T47D (cell line): ENCODE measurements at regions not wholly inside any gene's neighbourhood (a gene's known extent, or its start where the extent isn't known, plus 50 kb on each side); places are given as distances from the start of the nearest gene placed in this dataset.

Source experiments
- DNase-seq, 2 experiments: peaks; one replicate each; pipeline versions ENCODE4 v3.0.0 to v3.0.0-alpha.2; 2011 to 2012; ENCODE audit warnings: low read depth in 1 of 2, low spot score in 1 of 2
- JUND ChIP-seq: IDR thresholded peaks from 2 replicates; pipeline ENCODE4 v1.6.1; 2012; ENCODE audit warnings: low read depth
- in situ Hi-C: cut with HindIII; loops from 2 replicates; pipeline ENCODE4 v1.10.0; 2016; ENCODE audit warnings: low sequenced_read_pairs, low pct_unique_long_range_greater_than_20kb

DNA sequence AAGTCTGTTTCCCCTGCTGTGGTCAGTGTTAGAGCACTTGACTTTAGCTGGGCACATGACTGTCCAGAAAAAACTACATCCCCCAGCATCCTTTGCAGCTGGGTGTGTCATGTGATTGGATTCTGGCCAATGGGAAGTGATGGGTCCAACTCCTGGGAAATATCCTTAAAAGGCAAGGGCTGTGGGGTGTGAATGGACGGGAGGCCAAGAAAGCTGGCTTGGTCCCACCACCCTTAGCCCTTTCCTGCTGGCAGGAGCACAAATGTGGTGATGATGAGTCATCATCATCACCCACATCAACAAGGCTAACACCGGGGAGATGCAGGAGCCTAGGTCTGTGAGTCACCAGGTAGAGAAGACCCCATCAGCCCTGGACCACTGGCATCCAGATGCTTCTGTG, 341.7 kb downstream of the C16orf95 start:
- in situ Hi-C loops: no loop called here
- peak in 1 of 2 experiments; percentile 62 for DNase-seq
- no peak for TF ChIP-seq JUND

DNA sequence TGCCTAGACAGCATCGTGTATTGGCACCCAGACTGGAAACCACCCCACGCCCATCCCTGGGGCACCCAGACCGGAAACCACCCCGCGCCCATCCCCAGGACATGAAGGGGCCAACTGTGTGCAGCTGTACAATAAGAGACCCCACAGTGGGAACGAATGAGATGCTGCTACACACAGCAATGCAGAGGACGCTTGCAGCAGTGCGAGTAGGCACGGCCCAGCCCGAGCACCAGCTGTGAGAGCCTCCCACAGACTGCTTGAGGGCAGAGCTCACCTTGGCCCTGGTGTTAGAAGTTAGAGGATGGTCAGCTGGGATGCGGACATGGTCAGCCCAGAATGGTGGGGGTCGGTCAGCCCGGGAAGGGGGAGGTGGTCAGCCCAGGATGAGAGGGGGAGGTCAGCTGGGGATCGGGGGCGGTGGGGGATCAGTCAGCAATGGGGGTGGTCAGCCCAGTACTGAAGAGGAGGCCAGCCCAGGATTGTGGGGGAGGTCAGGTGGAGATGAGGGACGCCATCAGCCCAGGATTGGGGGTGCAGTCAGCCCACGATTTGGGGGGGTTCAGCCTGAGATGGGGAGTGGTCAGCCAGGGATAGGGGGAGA, 340.0 kb downstream of the C16orf95 start:
- no peak for DNase-seq
- in situ Hi-C loops: no loop called here

DNA sequence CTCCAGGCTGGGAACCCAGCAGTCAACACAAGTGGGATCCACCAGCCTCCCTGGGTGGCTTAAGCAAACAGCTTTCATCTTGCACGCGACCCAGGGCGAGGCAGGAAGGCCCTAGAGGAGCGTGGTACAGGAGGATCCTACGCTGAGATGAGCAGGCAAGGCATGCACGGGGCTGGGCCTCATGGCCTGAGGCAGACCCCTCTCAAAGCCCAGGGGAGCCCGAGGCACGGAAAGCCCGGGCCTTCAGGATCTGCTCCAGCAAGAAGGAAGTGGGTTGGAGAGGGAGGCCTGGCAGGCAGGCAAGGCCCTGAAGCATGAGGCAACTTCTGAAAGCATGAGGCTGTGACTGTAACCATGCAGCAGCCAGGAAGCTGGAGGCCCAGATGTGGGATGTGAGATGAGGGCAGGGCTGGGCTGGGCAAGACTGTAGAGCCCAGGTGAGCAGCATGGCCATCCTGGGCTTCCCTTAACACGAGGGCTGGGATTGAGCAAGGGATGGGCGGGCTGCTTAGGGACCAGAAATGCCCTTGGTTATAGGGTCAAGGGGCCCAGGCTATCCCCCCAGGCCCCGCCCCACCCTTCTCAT, 338.7 kb downstream of the C16orf95 start:
- in situ Hi-C loops: no loop called here
- no peak for DNase-seq

More for the DNA sequence above, 340.0 kb downstream of the C16orf95 start:
- TF ChIP-seq JUND: no peak

DNA sequence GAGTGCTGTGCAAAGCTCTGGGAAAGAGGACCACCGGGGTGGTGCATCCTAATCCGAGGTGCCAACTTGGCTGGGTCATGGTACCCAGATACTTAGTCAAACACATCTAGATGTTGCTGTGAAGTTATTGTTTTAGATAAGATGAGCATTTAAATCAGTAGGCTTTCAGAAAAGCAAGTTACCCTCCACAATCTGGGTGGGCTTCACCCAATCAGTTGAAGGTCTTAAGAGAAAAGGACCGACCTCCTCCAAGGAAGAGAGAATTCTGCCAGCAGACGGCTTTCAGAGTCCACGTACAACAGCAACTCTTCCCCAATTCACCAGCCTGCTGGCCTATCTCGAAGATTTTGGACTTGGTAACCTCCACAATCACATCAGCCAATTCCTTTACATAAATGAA, 338.1 kb downstream of the C16orf95 start:
- no peak for TF ChIP-seq JUND
- in situ Hi-C loops: no loop called here
- DNase-seq: no peak

More for the DNA sequence above, 338.7 kb downstream of the C16orf95 start:
- no peak for TF ChIP-seq JUND

DNA sequence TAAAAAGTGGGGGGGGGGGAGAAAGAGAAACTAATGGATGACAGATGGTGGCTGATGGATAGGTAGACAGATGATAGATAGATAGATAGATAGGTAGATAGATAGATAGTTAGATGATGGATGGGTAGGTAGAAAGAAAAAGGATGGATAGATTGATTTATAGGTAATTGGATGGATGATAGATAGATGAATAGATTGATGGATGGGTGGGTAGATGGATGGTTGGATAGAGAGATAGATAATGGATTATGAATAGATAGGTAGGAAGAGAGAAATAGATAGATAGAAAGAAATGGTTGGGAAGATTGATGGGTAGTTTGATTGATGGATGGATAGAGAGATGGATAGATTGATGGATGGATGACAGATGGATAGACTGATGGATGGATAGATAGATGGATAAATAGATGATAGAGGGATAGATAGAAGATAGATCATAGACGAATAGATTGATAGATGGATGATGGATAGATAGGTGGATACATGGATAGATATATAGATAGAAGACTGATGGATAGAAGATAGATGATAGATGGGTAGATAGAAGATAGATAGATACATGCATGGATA, 337.1 kb downstream of the C16orf95 start:
- in situ Hi-C loops: no loop called here
- no peak for TF ChIP-seq JUND

DNA sequence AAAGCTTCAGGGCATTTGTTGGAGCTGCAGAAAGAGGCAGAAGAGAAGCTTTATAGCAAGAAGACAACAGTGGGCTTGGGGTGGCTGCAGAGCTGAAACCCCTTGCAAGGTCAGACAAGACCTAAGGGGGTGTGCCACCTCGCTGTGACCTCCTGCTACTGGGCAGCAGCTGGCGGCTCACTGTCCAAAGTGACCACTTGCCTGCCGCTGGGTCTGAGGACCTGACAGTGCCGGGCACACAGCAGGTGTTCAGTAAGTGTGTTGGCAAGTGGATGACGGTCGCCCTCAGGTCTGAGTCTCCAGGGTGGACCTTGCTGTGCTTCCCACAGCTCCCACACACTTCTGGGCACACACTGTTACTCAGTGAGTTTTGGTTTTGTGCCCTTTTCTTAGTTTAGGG, 336.5 kb downstream of the C16orf95 start:
- TF ChIP-seq JUND: no peak
- no peak for DNase-seq
- in situ Hi-C loops: no loop called here

More for the DNA sequence above, 337.1 kb downstream of the C16orf95 start:
- no peak for DNase-seq

DNA sequence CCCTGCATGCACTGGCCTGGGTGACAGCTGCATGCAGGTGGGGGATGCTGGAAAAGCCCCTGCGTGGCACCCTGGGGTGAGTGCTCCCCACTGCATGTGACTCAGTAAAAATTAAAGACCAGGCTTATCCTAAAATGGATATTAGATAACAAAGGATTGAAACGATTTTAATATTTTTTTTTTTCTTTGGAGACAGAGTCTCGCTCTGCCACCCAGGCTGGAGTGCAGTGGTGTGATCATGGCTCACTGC, 334.9 kb downstream of the C16orf95 start:
- in situ Hi-C loops: no loop called here
- no peak for TF ChIP-seq JUND

DNA sequence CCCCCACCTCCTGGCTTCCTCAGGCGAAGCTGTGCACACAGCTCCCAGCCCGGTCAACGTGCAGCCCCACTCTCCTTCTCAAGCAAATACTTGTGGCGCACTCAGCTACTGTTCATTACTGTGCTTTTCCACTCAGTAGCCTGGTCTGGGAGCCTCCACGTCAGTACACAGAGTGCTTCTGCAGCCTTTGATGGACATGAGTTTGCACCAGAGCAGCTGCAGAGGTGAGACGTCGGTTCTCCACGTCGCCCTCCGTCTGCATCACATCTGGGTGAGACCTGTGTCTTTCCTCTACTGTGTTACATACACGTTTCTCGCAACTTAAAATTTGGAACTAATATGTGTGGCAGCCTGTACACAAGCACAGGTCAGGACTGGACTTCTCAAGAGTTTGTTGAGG, 334.3 kb downstream of the C16orf95 start:
- in situ Hi-C loops: no loop called here
- no peak for TF ChIP-seq JUND
- no peak for DNase-seq

More for the DNA sequence above, 334.9 kb downstream of the C16orf95 start:
- DNase-seq: no peak

DNA sequence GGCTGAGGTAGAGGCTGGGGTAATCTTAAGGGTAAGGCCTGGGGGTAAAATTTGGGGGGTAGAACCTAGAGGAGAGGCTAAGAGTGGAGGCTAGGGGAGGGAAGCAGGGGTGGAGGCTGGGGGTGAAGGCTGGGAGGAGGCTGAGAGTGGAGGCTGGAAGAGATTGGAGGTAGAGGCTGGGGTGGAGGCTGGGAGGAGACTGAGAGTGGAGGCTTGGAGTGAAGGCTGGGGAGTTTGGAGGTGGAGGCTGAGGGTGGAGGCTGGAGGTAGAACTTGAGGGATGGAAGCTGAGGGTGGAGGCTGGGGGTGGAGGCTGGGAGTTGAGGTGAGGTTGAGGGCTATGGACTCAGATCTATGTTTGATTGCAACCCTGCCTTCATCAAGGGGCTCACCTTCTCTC, 333.6 kb downstream of the C16orf95 start:
- TF ChIP-seq JUND: no peak
- DNase-seq: no peak
- in situ Hi-C loops: no loop called here

DNA sequence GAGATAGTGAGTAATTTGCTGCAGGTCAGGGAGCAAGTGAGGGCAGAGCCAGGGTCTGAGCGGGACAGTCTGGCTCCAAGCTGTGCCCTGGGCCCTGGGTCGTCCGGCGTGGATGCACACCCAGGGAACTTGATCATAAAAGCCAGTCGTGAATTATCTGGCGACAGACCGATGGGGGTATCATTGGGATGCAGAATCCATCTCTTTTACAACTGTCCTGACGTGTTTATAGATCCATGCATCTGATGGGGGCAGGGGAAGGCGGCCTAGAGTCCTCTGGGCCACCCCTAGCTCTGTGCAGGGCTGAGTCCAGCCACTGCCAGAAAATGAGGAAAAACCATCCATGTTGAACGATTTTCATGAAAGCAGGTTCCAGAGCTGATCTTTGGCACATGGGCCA, 332.8 kb downstream of the C16orf95 start:
- in situ Hi-C loops: no loop called here
- DNase-seq: no peak
- no peak for TF ChIP-seq JUND

DNA sequence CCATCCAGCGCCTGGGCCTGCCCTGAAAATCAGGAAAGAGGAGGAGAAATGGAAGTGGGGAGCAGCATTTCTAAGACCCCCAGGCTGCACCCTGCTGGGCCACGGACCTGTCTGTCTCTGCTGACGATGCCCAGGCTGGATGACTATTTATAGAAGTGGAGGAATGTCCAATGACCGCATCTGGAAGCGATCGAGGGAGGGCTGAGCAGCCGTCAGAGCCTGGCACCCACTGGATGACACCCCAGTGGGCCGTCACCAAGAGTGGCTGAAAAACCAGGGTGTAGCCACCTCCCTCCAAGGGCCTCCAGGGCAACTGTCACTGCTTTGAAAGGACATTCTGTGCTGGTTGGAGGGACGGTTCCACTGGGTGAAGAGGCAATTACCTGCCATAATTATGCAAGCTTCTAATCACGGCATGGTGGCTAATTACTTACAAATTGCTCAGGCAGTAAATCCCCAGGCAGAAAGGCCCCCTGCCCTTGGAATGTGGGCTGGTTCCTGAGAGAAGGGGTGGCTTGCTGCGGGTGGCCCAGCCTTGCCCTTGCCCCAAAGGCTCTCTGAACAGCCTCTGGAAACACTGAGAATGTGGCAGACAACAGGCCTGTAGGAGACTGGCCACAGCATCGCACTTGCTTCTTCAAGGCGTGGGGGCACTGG, 332.1 kb downstream of the C16orf95 start:
- DNase-seq: no peak
- no peak for TF ChIP-seq JUND
- in situ Hi-C loops: no loop called here

DNA sequence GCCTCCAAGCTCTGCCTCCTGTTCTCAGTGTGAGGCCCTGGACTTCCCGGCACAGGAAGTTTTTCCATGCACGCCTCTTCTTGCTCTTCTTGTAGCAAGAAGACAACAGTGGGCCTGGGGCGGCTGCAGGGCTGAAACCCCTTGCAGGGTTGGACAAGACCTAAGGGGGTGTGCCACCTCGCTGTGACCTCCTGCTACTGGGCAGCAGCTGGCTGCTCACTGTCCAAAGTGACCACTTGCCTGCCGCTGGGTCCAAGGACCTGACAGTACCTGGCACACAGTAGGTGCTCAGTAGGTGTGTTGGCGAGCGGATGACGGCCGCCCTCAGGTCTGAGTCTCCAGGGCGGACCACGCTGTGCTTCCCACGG, 331.6 kb downstream of the C16orf95 start:
- no peak for TF ChIP-seq JUND
- in situ Hi-C loops: no loop called here
- no peak for DNase-seq

DNA sequence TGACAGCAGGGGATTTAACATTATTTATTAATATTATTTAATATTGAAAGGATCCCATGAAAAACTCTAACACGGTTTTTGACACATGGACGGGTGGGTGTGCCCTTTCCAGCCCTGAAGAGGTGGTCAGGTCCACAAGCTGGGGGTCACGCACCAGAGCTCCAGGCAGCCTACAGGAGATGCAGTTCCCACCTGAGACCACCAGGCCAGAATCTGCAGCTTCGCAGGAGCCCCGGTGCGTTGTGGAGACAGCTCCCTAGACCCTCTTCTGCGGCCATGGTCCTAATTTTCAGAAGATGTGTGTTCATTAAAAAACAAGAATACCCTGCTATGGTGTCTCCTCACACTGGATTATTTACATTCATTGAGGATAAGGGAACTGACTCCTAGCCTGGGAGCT, 331.1 kb downstream of the C16orf95 start:
- in situ Hi-C loops: no loop called here
- no peak for DNase-seq
- no peak for TF ChIP-seq JUND
